H7 (cell line): ENCODE measurements at regions not wholly inside any gene's neighbourhood (a gene's known extent, or its start where the extent isn't known, plus 50 kb on each side); places are given as distances from the start of the nearest gene placed in this dataset.

Experiments
- DNase-seq: peaks from one replicate; pipeline ENCODE4 v3.0.0; 2012
- H3K27me3 ChIP-seq: 2 replicates; pipeline ENCODE4 v1.6.0; 2011; ENCODE audit warnings: mild to moderate bottlenecking, low read length; ENCODE audit not compliant: control insufficient read depth, insufficient read depth
- H3K36me3 ChIP-seq: replicated peaks from 2 replicates; pipeline ENCODE4 v1.5.1; 2011; ENCODE audit warnings: low read length; ENCODE audit not compliant: control insufficient read depth, insufficient read depth
- H3K4me3 ChIP-seq: 2 replicates; pipeline ENCODE4 v1.5.1; 2011; ENCODE audit warnings: low read depth, mild to moderate bottlenecking, control low read depth, low read length, moderate library complexity; ENCODE audit not compliant: insufficient read depth

DNA sequence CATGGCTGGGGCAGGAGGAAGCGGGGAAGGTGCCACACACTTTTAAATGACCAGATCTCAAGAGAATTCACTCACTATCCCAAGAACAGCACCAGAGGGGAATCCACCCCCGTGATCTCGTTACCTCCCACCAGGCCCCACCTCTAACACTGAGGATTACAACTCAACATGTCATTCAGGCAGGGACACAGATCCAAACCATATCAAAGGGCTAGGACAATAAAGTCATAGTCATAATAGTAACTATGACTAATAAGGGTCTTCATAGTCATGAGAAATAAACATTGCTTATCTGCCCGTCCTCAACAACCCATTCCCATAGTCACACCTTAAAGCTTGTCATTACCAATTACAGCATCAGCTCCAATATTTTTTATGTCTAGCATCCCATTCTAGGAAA lies 65.3 kb upstream of the SMC2 start:
- Histone ChIP-seq H3K36me3 (no peaks in the 10 kb centered on the region), H3K27me3 (no peaks in the 10 kb centered on the region), H3K4me3 (no peak overlapping the region)
- DNase-seq: no peak
